ENCODE measurements at regions not wholly inside any gene's neighbourhood (a gene's known extent, or its start where the extent isn't known, plus 50 kb on each side); places are given as distances from the start of the nearest gene placed in this dataset.
"Not testable (repeated sequence)": the region's sequence is repeated elsewhere in the genome, so short reads cannot be mapped to it uniquely, and the experiment has no call there.

DNA sequence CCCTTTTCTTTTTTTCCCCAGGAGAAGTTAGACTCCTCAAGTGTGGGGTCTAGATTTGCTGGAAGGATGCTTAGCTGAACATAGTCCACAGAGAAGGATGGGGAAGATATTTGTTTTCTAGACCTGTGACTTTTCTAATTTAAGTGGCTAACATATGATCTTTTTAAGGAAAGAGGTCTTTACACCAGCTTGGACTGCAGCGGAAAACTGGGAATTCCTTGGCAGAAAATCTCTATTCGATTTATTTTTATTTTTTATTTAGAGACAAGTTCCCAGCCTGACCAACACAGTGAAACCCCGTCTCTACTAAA is 148.4 kb downstream of the MYCN start:
- DNase-seq (ENCODE audit: low read depth in 2 of 2), result no peak

DNA sequence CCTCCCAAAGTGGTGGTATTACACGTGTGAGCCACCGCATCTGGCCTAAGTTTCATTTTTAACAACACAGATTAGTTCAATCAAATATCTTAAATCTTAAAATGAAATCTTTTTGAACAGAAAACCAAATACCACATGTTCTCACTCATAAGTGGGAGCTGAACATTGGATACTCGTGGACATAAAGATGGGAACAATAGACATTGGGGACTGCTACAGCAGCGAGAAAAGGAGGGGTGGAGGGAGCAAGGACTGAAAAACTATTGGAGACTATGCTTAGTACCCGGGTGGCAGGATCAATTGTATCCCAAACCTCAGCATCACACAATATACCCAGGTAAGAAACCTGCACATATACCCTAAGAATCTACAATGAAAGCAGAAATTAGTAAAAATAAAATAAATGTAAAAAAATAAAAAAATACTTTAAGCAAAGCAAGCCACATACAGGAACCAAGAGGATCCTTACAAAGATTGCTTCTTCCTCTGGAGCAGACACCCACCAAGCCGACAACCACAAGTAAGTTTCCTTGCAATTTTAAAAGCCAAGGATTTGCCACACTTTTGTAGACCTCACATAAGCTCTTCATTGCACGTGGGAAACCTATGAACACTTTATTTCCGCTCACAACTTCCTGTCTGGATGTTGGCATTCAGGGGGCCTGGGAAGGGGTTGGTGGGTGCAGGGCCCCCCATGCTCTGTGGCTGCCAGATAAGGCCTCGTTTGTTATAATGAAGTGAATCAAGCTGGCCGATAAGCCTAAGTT is 147.9 kb downstream of the MYCN start:
- DNase-seq (ENCODE audit: low read depth in 2 of 2), result no peak

DNA sequence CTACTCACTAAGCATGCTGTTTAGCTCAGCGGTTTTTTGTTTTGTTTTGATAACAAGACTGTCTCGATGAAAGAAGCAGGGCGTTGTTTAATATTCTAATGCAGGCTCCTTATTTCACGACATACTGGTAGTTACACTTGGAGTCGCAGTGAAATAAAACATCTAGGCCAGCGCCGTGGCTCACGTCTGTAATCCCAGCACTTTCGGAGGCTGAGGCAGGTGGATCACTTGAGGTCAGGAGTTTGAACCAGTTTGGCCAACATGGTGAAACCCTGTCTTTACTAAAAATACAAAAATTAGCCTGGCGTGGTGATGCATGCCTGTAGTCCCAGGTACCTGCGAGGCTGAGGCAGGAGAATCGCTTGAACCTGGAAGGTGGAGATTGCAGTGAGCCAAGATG is 145.8 kb downstream of the MYCN start:
- DNase-seq (ENCODE audit: low read depth in 2 of 2), result not testable (repeated sequence)

DNA sequence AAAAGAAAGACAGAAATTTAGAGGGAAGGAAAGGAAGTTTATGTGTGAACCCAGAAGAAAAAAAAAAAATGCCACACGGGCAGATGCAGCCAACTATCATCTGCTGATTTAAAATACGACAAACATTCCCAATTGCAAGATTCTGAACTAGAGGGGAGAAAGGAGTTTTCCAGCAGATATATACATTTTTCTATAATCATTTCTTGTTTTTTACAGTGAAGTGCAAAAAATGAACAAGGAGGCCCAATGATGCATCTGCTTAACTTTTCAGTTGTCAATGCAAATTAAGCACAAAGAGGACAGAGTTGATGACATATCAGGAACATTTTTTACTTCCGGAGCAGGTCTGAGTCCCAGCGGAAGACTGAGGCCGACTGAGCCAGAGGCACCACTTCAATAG is 144.7 kb downstream of the MYCN start:
- DNase-seq (ENCODE audit: low read depth in 2 of 2), result no peak

GRCh38 chr2:16084274-16084673 is 143.9 kb downstream of the MYCN start:
- no peak for DNase-seq (ENCODE audit: low read depth in 2 of 2)

- no peak for DNase-seq (ENCODE audit: low read depth in 2 of 2)
Measured at GRCh38 chr2:16082276-16082675, 141.9 kb downstream of the MYCN start.

- no peak for DNase-seq (ENCODE audit: low read depth in 2 of 2)
Measured at GRCh38 chr2:16081316-16082200, 141.2 kb downstream of the MYCN start.

DNA sequence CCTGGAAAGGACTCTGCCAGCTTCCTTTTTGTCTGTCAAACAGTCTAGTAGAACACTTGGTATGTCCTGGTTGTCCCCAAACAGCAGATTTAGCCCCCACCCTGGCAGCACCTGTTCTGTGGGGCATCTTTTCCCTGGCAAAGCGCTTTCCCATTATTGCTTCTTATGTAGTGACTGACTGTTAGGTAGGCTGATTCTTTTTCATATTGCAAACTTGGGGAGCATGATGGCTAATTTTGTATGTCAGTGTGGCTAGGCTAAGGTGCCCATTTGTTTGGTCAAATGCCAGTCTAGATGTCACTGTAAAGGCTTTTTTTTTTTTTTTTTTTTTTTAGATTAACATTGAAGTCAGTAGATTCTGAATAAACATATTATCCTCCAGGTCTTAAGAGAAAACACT is 140.2 kb downstream of the MYCN start:
- no peak for DNase-seq (ENCODE audit: low read depth in 2 of 2)

DNA sequence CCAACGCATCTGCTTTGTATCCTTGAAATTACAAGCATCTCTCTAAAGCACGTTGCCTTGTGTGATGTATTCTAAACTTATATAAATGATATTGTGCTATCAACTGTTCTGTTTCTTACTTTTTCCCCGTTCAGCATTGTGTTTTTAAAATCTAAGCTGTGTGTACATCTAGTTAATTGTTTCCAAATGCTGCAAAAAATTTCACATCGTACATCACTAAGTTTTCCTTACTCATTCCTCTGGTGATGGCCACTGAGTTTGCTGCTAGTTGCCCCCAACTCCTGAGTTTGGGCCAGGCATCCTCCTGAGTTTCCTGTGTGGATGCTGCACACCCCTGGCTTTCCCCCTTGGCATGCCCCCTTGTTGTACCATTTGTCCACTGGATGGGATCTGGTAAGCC is 139.7 kb downstream of the MYCN start:
- DNase-seq (ENCODE audit: low read depth in 2 of 2), result no peak

GRCh38 chr2:16079637-16080036 is 139.3 kb downstream of the MYCN start:
- no peak for DNase-seq (ENCODE audit: low read depth in 2 of 2)

DNA sequence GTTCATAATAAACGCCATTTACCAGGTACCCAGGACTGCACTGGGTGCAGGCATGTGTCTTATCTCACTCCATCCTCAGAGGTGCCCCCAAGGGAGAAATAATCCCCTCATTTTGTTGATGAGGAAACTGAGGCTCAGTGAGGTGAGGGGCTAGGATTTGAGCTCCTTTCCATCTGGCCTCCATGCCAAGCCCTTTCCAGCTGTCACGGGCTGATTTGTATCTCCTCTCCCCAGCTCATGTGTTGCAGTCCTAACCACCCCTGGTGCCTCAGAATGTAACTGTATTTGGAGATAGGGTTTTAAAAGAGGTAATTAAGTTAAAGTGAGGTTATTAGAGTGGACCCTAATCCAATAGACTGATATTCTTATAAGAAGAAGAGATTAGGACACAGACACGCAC is 137.3 kb downstream of the MYCN start:
- DNase-seq (ENCODE audit: low read depth in 2 of 2), result no peak

GRCh38 chr2:16076911-16077310 is 136.6 kb downstream of the MYCN start:
- no peak for DNase-seq (ENCODE audit: low read depth in 2 of 2)

- DNase-seq (ENCODE audit: low read depth in 2 of 2), result no peak
Measured at GRCh38 chr2:16075045-16076012, 135.0 kb downstream of the MYCN start.

- DNase-seq (ENCODE audit: low read depth in 2 of 2), result no peak
Measured at GRCh38 chr2:16073921-16074425, 133.6 kb downstream of the MYCN start.

DNA sequence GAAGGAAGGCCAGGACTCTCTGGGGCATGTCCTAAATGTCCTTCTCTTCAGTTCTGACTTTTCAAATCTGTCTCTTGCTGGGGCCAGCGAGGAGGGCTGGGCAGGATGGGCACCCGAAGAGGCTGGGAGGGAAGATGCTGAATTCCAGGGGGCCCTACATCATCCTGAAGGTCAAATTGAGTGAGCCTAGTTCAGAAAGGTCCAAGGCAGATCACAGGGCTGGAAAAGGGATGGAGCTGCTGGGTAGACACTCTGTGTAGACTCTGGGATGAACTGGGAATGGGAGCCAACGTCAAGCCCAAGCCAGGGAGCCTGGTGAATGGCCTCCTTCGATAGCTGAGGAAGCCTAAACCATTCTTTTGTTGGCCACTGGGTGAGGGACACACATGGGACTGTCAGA is 133.1 kb downstream of the MYCN start:
- no peak for DNase-seq (ENCODE audit: low read depth in 2 of 2)

GRCh38 chr2:16072638-16073290 is 132.4 kb downstream of the MYCN start:
- DNase-seq (ENCODE audit: low read depth in 2 of 2), result no peak

DNA sequence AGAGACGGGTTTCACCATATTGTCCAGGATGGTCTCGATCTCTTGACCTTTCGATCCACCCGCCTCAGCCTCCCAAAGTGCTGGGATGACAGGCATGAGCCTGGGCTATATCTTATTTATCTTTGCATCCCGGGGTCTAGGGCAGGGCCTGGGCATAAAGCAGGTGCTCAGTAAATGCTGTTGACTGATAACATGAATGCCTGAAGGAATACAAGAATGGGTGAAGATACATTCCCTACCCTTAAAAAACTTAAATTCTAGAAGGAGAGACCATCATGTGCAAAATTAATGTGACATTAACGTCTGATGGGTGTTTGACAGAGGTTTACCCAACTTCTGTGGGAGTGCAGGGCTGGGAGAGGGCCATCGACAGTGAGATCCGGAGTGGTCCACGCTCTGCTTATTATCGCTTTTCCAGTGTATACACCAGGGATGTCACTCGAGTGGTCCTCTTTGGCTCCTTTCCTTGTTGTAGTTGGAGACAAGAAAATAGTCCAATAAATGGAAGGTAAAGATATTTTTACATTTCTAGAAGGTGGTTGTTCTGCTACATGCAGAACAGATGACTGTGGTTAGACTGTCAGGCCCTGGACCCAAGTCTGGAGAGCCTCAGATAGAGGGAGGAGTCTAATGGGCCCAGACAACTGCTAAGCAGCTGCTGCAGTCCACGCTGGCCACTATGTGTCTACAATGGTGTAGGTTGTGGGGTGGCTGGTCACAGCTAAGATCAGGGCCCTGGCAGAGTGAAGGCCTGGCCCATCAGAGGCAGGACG is 131.7 kb downstream of the MYCN start:
- no peak for DNase-seq (ENCODE audit: low read depth in 2 of 2)

GRCh38 chr2:16071039-16071864 is 130.9 kb downstream of the MYCN start:
- DNase-seq (ENCODE audit: low read depth in 2 of 2), result no peak

GRCh38 chr2:16070648-16070971 is 130.3 kb downstream of the MYCN start:
- no peak for DNase-seq (ENCODE audit: low read depth in 2 of 2)
